T-cell (primary cell): ENCODE measurements at regions not wholly inside any gene's neighbourhood (a gene's known extent, or its start where the extent isn't known, plus 50 kb on each side); places are given as distances from the start of the nearest gene placed in this dataset.

Experiments used
- ATAC-seq, 4 experiments: fragments of 200-7000 bp in 3 of 4; fragments of 150-1000 bp in 1 of 4; cut with Tn5 transposase; replicated peaks in 1 of 4; 1 replicate in 3 of 4; 2 replicates in 1 of 4; pipeline ENCODE4 v1.10.0; 2021; ENCODE audit warnings: moderate library complexity in 3 of 4, mild to moderate bottlenecking in 2 of 4, moderate number of reproducible peaks in 1 of 4
- CTCF ChIA-PET, 2 donors: fragments of 300-600 bp; sonication (Branson Sonifier 250); formaldehyde crosslinking; loops; one replicate each; lab custom pipeline; 2022; ENCODE audit warnings: antibody characterized with exemption in 2 of 2; lab: Charles Lee
- POLR2A ChIA-PET, 2 donors: fragments of 300-600 bp; sonication (Branson Sonifier 250); formaldehyde crosslinking; loops; one replicate each; lab custom pipeline; 2022; ENCODE audit warnings: antibody characterized with exemption in 2 of 2; lab: Charles Lee
- DNase-seq, 35 experiments: peaks; one replicate each; pipeline versions ENCODE4 v3.0.0 to v3.0.0-alpha.2; 2013 to 2023
- H3K27ac ChIP-seq: one replicate; pipeline ENCODE4 v1.5.1; 2013; ENCODE audit warnings: low read length
- H3K27me3 ChIP-seq, 2 experiments: replicated peaks in 1 of 2; 1 replicate in 1 of 2; 2 replicates in 1 of 2; pipeline versions ENCODE4 v1.6.1 to v1.7.0; 2013; ENCODE audit warnings: low read length in 1 of 2, mixed read lengths in 1 of 2; ENCODE audit not compliant: control insufficient read depth in 2 of 2, insufficient read depth in 2 of 2; ENCODE audit errors: extremely low read depth in 1 of 2
- H3K36me3 ChIP-seq, 2 donors: 1 replicate in 1 of 2; 2 replicates in 1 of 2; pipeline versions ENCODE4 v1.6.1 to v1.7.0; 2013; ENCODE audit warnings: low read length in 1 of 2; ENCODE audit not compliant: control insufficient read depth in 2 of 2, insufficient read depth in 1 of 2; ENCODE audit errors: extremely low read depth in 1 of 2
- H3K4me1 ChIP-seq, 2 experiments: 1 replicate in 1 of 2; 2 replicates in 1 of 2; pipeline versions ENCODE4 v1.6.1 to v1.7.0; 2013; ENCODE audit warnings: low read length in 2 of 2, mixed read lengths in 1 of 2; ENCODE audit not compliant: insufficient read depth in 2 of 2, control insufficient read depth in 1 of 2; ENCODE audit errors: extremely low read depth in 1 of 2
- H3K4me3 ChIP-seq, 2 donors: 1 replicate in 1 of 2; 2 replicates in 1 of 2; pipeline versions ENCODE4 v1.5.1 to v1.7.0; 2013; ENCODE audit warnings: mild to moderate bottlenecking in 2 of 2, low read length in 1 of 2, moderate library complexity in 1 of 2; ENCODE audit not compliant: control insufficient read depth in 1 of 2; ENCODE audit errors: extremely low read depth in 1 of 2
- H3K9me3 ChIP-seq: 2 replicates; pipeline ENCODE4 v1.7.0; 2013
- H3K27ac Mint-ChIP-seq, 2 donors: one replicate each; pipeline ENCODE4 v1.8.0; 2020 to 2021; ENCODE audit warnings: mild to moderate bottlenecking in 2 of 2, mixed read lengths in 2 of 2
- H3K27me3 Mint-ChIP-seq, 2 donors: one replicate each; pipeline ENCODE4 v1.8.0; 2021 to 2022; ENCODE audit warnings: mixed read lengths in 2 of 2
- H3K36me3 Mint-ChIP-seq: one replicate; pipeline ENCODE4 v1.8.0; 2021; ENCODE audit warnings: mixed read lengths
- H3K4me1 Mint-ChIP-seq, 3 donors: one replicate each; pipeline ENCODE4 v1.8.0; 2020 to 2022; ENCODE audit warnings: mixed read lengths in 3 of 3, mild to moderate bottlenecking in 1 of 3
- H3K4me3 Mint-ChIP-seq, 3 donors: one replicate each; pipeline ENCODE4 v1.8.0; 2020 to 2022; ENCODE audit warnings: mild to moderate bottlenecking in 3 of 3, mixed read lengths in 3 of 3, moderate library complexity in 3 of 3
- H3K9me3 Mint-ChIP-seq, 3 donors: one replicate each; pipeline ENCODE4 v1.8.0; 2020 to 2022; ENCODE audit warnings: mixed read lengths in 3 of 3
- WGBS: methylation state at CpG from one replicate; pipeline ENCODE4 v1.1.5; 2013; ENCODE audit warnings: missing lambda C conversion rate; ENCODE audit not compliant: insufficient coverage; 5-methylcytosine and 5-hydroxymethylcytosine counted together

GRCh38 chr13:37326334-37326733 is 220.9 kb upstream of the CSNK1A1L start:
- H3K4me3 ChIP-seq = no peak overlapping the region
- Mint-ChIP-seq H3K36me3 (no peaks in the 10 kb centered on the region), H3K27me3 (no peaks in the 10 kb centered on the region), H3K9me3 (peaks cover 5 to 10% (median 9%) of the 10 kb centered on the region in 3 donors), H3K4me3 (no peak overlapping the region), H3K27ac (no peak overlapping the region), H3K4me1 (no peaks in the 10 kb centered on the region)
- no peak overlapping the region for H3K27ac ChIP-seq
- ATAC-seq (no peak), DNase-seq (no peak)
- H3K9me3 ChIP-seq = no peaks in the 10 kb centered on the region
- ChIA-PET POLR2A (no interaction called here), CTCF (no interaction called here)
- no CpG with 5 or more reads among the region's 2 CpGs for WGBS
- no peaks in the 10 kb centered on the region for H3K4me1 ChIP-seq
- no peaks in the 10 kb centered on the region for H3K27me3 ChIP-seq
- H3K36me3 ChIP-seq = no peaks in the 10 kb centered on the region

GRCh38 chr13:37319031-37319443 is 213.6 kb upstream of the CSNK1A1L start:
- no peak for DNase-seq
- no peak overlapping the region for H3K4me3 Mint-ChIP-seq
- Histone ChIP-seq H3K4me1 (no peaks in the 10 kb centered on the region), H3K9me3 (no peaks in the 10 kb centered on the region), H3K27ac (no peak overlapping the region), H3K4me3 (no peak overlapping the region), H3K27me3 (no peaks in the 10 kb centered on the region), H3K36me3 (no peaks in the 10 kb centered on the region)
- no peak overlapping the region for H3K27ac Mint-ChIP-seq
- H3K4me1 Mint-ChIP-seq = no peaks in the 10 kb centered on the region
- ChIA-PET POLR2A (no interaction called here), CTCF (no interaction called here)
- no peak for ATAC-seq
- H3K27me3 Mint-ChIP-seq = peaks cover 0 to 1% of the 10 kb centered on the region in 2 donors
- no peaks in the 10 kb centered on the region for H3K36me3 Mint-ChIP-seq
- peaks cover 11 to 16% (median 12%) of the 10 kb centered on the region in 3 donors for H3K9me3 Mint-ChIP-seq

GRCh38 chr13:37316935-37317334 is 211.5 kb upstream of the CSNK1A1L start:
- no peak for DNase-seq
- Mint-ChIP-seq H3K4me3 (no peak overlapping the region), H3K27ac (no peak overlapping the region), H3K4me1 (no peaks in the 10 kb centered on the region), H3K9me3 (peaks cover 11 to 22% (median 12%) of the 10 kb centered on the region in 3 donors), H3K27me3 (peaks cover 0 to 1% of the 10 kb centered on the region in 2 donors), H3K36me3 (no peaks in the 10 kb centered on the region)
- WGBS = 81% methylated on average over 6 of the region's 6 CpGs
- Histone ChIP-seq H3K36me3 (no peaks in the 10 kb centered on the region), H3K4me3 (no peak overlapping the region), H3K9me3 (no peaks in the 10 kb centered on the region), H3K27ac (no peak overlapping the region), H3K4me1 (no peaks in the 10 kb centered on the region), H3K27me3 (no peaks in the 10 kb centered on the region)
- no peak for ATAC-seq
- CTCF ChIA-PET = interaction anchor here (0.7 kb wide), 2 partner anchors 106 to 443 kb away, joined by 3 read pairs; no protein-coding TSS in a partner anchor
- POLR2A ChIA-PET = no interaction called here

- Histone ChIP-seq H3K27ac (no peak overlapping the region), H3K27me3 (no peaks in the 10 kb centered on the region), H3K4me1 (no peaks in the 10 kb centered on the region), H3K4me3 (no peak overlapping the region), H3K36me3 (no peaks in the 10 kb centered on the region), H3K9me3 (no peaks in the 10 kb centered on the region)
- CTCF ChIA-PET = no interaction called here
- H3K27ac Mint-ChIP-seq = no peak overlapping the region
- H3K4me1 Mint-ChIP-seq = no peaks in the 10 kb centered on the region
- peaks cover 0 to 1% of the 10 kb centered on the region in 2 donors for H3K27me3 Mint-ChIP-seq
- no peak overlapping the region for H3K4me3 Mint-ChIP-seq
- H3K9me3 Mint-ChIP-seq = peaks cover 6 to 13% (median 6%) of the 10 kb centered on the region in 3 donors
- DNase-seq (no peak), ATAC-seq (no peak)
- no CpG with 5 or more reads among the region's 2 CpGs for WGBS
- no peaks in the 10 kb centered on the region for H3K36me3 Mint-ChIP-seq
- POLR2A ChIA-PET = no interaction called here
Measured at GRCh38 chr13:37313372-37313771, 207.9 kb upstream of the CSNK1A1L start.

GRCh38 chr13:37306778-37307544 is 201.5 kb upstream of the CSNK1A1L start:
- ChIA-PET POLR2A (no interaction called here), CTCF (no interaction called here)
- Mint-ChIP-seq H3K9me3 (peaks cover 0 to 4% (median 0%) of the 10 kb centered on the region in 3 donors), H3K4me1 (no peaks in the 10 kb centered on the region), H3K27me3 (no peaks in the 10 kb centered on the region), H3K4me3 (no peak overlapping the region), H3K36me3 (no peaks in the 10 kb centered on the region), H3K27ac (no peak overlapping the region)
- no peak overlapping the region for H3K27ac ChIP-seq
- H3K4me3 ChIP-seq = no peak overlapping the region
- ATAC-seq (no peak), DNase-seq (no peak)
- 47% methylated on average over 2 of the region's 4 CpGs for WGBS
- H3K9me3 ChIP-seq = no peaks in the 10 kb centered on the region
- no peaks in the 10 kb centered on the region for H3K27me3 ChIP-seq
- no peaks in the 10 kb centered on the region for H3K36me3 ChIP-seq
- H3K4me1 ChIP-seq = no peaks in the 10 kb centered on the region

GRCh38 chr13:37303606-37304005 is 198.1 kb upstream of the CSNK1A1L start:
- no peaks in the 10 kb centered on the region for H3K27me3 ChIP-seq
- H3K27ac ChIP-seq = no peak overlapping the region
- Mint-ChIP-seq H3K4me1 (no peaks in the 10 kb centered on the region), H3K4me3 (no peak overlapping the region), H3K27me3 (no peaks in the 10 kb centered on the region), H3K9me3 (peaks cover 0 to 8% (median 8%) of the 10 kb centered on the region in 3 donors), H3K36me3 (no peaks in the 10 kb centered on the region), H3K27ac (no peak overlapping the region)
- H3K4me1 ChIP-seq = no peaks in the 10 kb centered on the region
- no peak overlapping the region for H3K4me3 ChIP-seq
- ChIA-PET POLR2A (no interaction called here), CTCF (no interaction called here)
- no peak for ATAC-seq
- DNase-seq = no peak
- no peaks in the 10 kb centered on the region for H3K9me3 ChIP-seq
- no CpG with 5 or more reads among the region's 2 CpGs for WGBS
- no peaks in the 10 kb centered on the region for H3K36me3 ChIP-seq
